Glutamatergic neuron (in vitro differentiated cells): ENCODE measurements at regions not wholly inside any gene's neighbourhood (a gene's known extent, or its start where the extent isn't known, plus 50 kb on each side); places are given as distances from the start of the nearest gene placed in this dataset.

Source experiments
- DNase-seq: peaks from one replicate; pipeline ENCODE4 v3.0.0; 2022
- H3K27ac Mint-ChIP-seq: one replicate; pipeline ENCODE4 v1.8.0; 2020; ENCODE audit warnings: mild to moderate bottlenecking, mixed read lengths, inconsistent platforms; ENCODE audit not compliant: unreplicated experiment
- H3K27me3 Mint-ChIP-seq: one replicate; pipeline ENCODE4 v1.8.0; 2020; ENCODE audit warnings: mild to moderate bottlenecking, moderate library complexity, mixed read lengths, inconsistent platforms; ENCODE audit not compliant: unreplicated experiment
- H3K36me3 Mint-ChIP-seq: one replicate; pipeline ENCODE4 v1.8.0; 2020; ENCODE audit warnings: mild to moderate bottlenecking, mixed read lengths, inconsistent platforms; ENCODE audit not compliant: unreplicated experiment
- H3K4me1 Mint-ChIP-seq: one replicate; pipeline ENCODE4 v1.8.0; 2020; ENCODE audit warnings: mild to moderate bottlenecking, low read depth, mixed read lengths, inconsistent platforms; ENCODE audit not compliant: unreplicated experiment
- H3K4me3 Mint-ChIP-seq: one replicate; pipeline ENCODE4 v1.8.0; 2020; ENCODE audit warnings: mild to moderate bottlenecking, mixed read lengths, inconsistent platforms; ENCODE audit not compliant: unreplicated experiment
- H3K9me3 Mint-ChIP-seq: one replicate; pipeline ENCODE4 v1.8.0; 2020; ENCODE audit warnings: mild to moderate bottlenecking, moderate library complexity, mixed read lengths, inconsistent platforms; ENCODE audit not compliant: unreplicated experiment
- TF ChIP-seq, protein P1 (sequence below): fragments of 200-600 bp; sonication (generic); IDR thresholded peaks from one replicate; pipeline ENCODE4 v1.5.0; 2021; ENCODE audit not compliant: partially characterized antibody, unreplicated experiment

- no peaks in the 10 kb centered on the region for H3K27me3 Mint-ChIP-seq
- TF ChIP-seq, protein P1, sequence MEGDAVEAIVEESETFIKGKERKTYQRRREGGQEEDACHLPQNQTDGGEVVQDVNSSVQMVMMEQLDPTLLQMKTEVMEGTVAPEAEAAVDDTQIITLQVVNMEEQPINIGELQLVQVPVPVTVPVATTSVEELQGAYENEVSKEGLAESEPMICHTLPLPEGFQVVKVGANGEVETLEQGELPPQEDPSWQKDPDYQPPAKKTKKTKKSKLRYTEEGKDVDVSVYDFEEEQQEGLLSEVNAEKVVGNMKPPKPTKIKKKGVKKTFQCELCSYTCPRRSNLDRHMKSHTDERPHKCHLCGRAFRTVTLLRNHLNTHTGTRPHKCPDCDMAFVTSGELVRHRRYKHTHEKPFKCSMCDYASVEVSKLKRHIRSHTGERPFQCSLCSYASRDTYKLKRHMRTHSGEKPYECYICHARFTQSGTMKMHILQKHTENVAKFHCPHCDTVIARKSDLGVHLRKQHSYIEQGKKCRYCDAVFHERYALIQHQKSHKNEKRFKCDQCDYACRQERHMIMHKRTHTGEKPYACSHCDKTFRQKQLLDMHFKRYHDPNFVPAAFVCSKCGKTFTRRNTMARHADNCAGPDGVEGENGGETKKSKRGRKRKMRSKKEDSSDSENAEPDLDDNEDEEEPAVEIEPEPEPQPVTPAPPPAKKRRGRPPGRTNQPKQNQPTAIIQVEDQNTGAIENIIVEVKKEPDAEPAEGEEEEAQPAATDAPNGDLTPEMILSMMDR, result no peak
- no peak overlapping the region for H3K27ac Mint-ChIP-seq
- no peaks in the 10 kb centered on the region for H3K4me1 Mint-ChIP-seq
- H3K9me3 Mint-ChIP-seq, result no peaks in the 10 kb centered on the region
- H3K36me3 Mint-ChIP-seq, result no peaks in the 10 kb centered on the region
- DNase-seq, result no peak
- no peak overlapping the region for H3K4me3 Mint-ChIP-seq
Measured at GRCh38 chrX:10380300-10380699, 223.5 kb downstream of the CLCN4 start.

DNA sequence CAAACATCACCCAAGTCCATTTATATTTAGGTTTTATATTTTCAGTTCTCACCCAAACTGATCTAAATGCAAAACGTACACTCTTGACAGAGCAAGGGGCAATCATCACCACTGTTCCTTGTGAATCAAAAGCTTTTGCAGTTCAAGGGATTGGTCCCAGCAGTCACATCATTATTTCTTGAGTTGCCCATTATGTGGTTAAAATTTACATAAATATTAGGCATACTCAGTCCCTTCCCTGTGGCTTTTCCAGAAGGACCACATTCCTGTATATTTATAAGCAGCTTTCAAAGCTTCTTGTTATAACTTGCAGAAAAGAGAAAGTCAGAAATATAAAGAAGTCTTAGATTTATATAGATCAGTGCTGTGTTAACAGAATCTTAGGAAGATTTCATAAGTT, 224.4 kb downstream of the CLCN4 start:
- Mint-ChIP-seq H3K27me3 (no peaks in the 10 kb centered on the region), H3K4me3 (no peak overlapping the region), H3K27ac (no peak overlapping the region), H3K36me3 (no peaks in the 10 kb centered on the region), H3K4me1 (no peaks in the 10 kb centered on the region), H3K9me3 (no peaks in the 10 kb centered on the region)
- TF ChIP-seq, protein P1, result no peak
- no peak for DNase-seq

DNA sequence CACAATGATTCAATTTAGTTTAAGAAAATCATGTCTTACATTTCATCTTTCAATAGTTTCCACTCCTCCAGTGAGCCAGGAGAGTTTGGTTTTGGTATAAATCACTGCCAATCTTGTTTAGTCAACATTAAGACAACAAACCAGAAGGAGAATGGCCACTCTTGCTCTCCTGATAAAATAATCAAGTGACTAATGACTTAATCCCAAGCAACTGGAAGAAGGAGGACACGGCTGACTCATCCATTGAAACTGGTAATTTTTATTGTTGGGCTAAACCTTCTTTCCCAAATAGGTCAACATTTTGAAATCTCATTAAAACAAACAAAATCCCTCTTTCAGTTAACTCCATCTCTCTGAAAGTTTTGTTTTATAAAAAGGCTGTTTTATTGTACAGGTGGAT, 230.2 kb downstream of the CLCN4 start:
- TF ChIP-seq, protein P1, result no peak
- H3K4me3 Mint-ChIP-seq, result no peak overlapping the region
- no peaks in the 10 kb centered on the region for H3K36me3 Mint-ChIP-seq
- no peaks in the 10 kb centered on the region for H3K27me3 Mint-ChIP-seq
- no peaks in the 10 kb centered on the region for H3K4me1 Mint-ChIP-seq
- H3K27ac Mint-ChIP-seq, result no peak overlapping the region
- DNase-seq, result no peak
- H3K9me3 Mint-ChIP-seq, result no peaks in the 10 kb centered on the region

- H3K4me3 Mint-ChIP-seq, result no peak overlapping the region
- H3K27me3 Mint-ChIP-seq, result no peaks in the 10 kb centered on the region
- H3K9me3 Mint-ChIP-seq, result no peaks in the 10 kb centered on the region
- no peak overlapping the region for H3K27ac Mint-ChIP-seq
- no peaks in the 10 kb centered on the region for H3K4me1 Mint-ChIP-seq
- DNase-seq, result no peak
- H3K36me3 Mint-ChIP-seq, result no peaks in the 10 kb centered on the region
- TF ChIP-seq, protein P1, result no peak
Measured at GRCh38 chrX:10390187-10390586, 230.2 kb downstream of the MID1 start.

GRCh38 chrX:10393241-10393640, 227.1 kb downstream of the MID1 start:
- peaks cover 4% of the 10 kb centered on the region for H3K9me3 Mint-ChIP-seq
- TF ChIP-seq, protein P1, result no peak
- no peaks in the 10 kb centered on the region for H3K27me3 Mint-ChIP-seq
- no peaks in the 10 kb centered on the region for H3K36me3 Mint-ChIP-seq
- no peak overlapping the region for H3K4me3 Mint-ChIP-seq
- H3K27ac Mint-ChIP-seq, result no peak overlapping the region
- no peak for DNase-seq
- peaks cover 6% of the 10 kb centered on the region for H3K4me1 Mint-ChIP-seq
